ENCODE measurements at regions not wholly inside any gene's neighbourhood (a gene's known extent, or its start where the extent isn't known, plus 50 kb on each side); places are given as distances from the start of the nearest gene placed in this dataset.

DNA sequence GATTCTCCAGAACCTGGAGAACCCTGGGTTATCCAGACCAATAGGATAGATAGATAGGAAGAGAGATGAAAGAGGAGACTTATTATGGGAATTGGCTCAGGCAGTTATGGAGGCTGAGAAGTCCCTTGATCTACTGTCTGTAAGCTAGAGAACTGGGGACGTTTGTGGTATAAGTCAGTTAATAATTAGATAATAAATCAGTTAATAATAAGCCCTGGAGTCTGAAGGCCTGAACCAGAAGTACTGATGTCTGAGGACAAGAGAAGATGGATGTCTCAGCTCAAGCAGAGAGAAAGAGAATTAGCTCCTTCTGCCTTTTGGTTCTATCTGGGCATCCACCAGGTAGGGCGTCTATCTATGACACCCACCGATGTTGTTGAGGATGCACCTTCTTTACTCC is 72.9 kb upstream of the SLC22A23 start:
- TF ChIP-seq, protein P1, sequence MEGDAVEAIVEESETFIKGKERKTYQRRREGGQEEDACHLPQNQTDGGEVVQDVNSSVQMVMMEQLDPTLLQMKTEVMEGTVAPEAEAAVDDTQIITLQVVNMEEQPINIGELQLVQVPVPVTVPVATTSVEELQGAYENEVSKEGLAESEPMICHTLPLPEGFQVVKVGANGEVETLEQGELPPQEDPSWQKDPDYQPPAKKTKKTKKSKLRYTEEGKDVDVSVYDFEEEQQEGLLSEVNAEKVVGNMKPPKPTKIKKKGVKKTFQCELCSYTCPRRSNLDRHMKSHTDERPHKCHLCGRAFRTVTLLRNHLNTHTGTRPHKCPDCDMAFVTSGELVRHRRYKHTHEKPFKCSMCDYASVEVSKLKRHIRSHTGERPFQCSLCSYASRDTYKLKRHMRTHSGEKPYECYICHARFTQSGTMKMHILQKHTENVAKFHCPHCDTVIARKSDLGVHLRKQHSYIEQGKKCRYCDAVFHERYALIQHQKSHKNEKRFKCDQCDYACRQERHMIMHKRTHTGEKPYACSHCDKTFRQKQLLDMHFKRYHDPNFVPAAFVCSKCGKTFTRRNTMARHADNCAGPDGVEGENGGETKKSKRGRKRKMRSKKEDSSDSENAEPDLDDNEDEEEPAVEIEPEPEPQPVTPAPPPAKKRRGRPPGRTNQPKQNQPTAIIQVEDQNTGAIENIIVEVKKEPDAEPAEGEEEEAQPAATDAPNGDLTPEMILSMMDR (conservative IDR thresholded peaks at IDR 0.05; ENCODE audit: low read length): no peak
- no peak for TF ChIP-seq EZH2phosphoT487 (IDR thresholded peaks at IDR 0.05; ENCODE audit: borderline replicate concordance, low read depth, low read length)

All from OCI-LY7 (cell line).